SK-MEL-5 (cell line): ENCODE measurements at regions not wholly inside any gene's neighbourhood (a gene's known extent, or its start where the extent isn't known, plus 50 kb on each side); places are given as distances from the start of the nearest gene placed in this dataset.
"Not testable (repeated sequence)": the region's sequence is repeated elsewhere in the genome, so short reads cannot be mapped to it uniquely, and the experiment has no call there.

ENCODE experiments used
- DNase-seq: peaks from one replicate; pipeline ENCODE4 v3.0.0-alpha.2; 2016; ENCODE audit warnings: low read depth, low spot score
- in situ Hi-C: cut with HindIII; loops from 2 replicates; pipeline ENCODE4 v1.10.0; 2016; ENCODE audit warnings: low sequenced_read_pairs, high pct_unique_total_duplicates, low pct_unique_long_range_greater_than_20kb

DNA sequence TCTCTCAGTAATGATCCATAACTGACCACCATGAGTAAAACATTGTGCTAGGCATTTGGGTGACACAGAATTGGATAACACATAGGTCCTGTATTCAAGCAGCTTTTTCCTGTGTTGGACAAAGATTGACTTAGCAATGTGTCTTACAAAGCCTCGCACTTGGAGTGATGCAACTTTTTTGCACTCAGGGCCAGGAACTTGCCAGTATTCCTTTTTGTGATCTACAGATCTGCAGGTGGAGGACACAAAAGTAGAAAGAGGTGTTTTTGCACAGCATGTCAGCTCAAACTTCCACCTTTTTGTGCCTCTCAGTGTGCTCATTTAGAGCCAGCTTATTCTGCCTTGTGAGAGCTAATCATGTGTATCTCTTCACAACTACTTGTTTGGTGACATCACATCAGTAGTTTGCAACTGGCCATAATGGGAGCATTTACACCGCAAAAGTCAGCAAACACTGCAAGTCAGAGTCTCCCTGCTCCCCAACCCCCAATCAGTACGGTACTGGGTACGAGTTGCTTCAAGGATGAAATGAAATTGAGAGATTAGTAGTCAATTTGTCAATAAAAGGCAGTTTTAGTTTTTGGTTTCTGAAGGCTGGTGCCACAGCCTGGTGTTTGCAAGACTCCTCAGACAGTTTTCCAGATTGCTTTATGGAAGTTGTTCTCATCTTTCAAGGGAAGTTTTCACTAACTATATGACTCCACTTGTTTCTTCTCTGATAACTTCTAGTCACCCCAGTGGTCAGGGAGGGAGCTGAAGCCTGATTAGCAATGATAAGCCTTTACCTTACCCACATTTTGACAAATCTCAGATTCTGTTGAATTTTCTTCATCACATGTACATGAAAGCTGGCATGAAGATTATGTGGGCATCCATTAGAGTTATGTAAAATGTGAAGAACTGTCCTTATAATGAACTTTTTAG, 149.1 kb downstream of the PDCD6IP start:
- in situ Hi-C loops = no loop called here
- DNase-seq = no peak

GRCh38 chr3:33949074-33949473, 150.6 kb downstream of the PDCD6IP start:
- in situ Hi-C loops = no loop called here
- no peak for DNase-seq

- in situ Hi-C loops = no loop called here
- DNase-seq = peak; percentile 49
Measured at GRCh38 chr3:33954956-33955355, 156.5 kb downstream of the PDCD6IP start.

- in situ Hi-C loops = no loop called here
- no peak for DNase-seq
Measured at GRCh38 chr3:33956206-33956605, 157.8 kb downstream of the PDCD6IP start.

- in situ Hi-C loops = no loop called here
Measured at GRCh38 chr3:33956776-33957175, 158.3 kb downstream of the PDCD6IP start.

DNA sequence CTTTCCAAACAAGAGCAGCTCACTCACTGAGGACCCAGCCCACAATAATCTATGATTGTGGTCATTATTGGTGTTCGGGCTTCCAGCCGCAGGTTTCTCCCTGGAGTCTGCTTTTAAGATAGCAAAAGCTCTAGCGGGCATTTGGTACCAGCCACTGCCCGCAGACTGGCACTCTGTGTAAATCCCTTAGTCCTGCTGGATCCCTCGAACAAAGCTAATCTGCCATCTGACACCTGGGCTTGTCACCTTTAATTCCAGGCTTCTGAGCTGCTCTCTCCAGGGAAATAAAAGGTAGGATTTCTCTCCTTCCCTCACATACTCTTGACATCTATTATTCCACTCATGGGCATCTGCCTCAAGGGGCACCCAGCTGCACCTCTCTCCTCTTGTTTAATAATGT, 158.7 kb downstream of the PDCD6IP start:
- in situ Hi-C loops = no loop called here
- DNase-seq = no peak

More at GRCh38 chr3:33956776-33957175, 158.3 kb downstream of the PDCD6IP start:
- no peak for DNase-seq

DNA sequence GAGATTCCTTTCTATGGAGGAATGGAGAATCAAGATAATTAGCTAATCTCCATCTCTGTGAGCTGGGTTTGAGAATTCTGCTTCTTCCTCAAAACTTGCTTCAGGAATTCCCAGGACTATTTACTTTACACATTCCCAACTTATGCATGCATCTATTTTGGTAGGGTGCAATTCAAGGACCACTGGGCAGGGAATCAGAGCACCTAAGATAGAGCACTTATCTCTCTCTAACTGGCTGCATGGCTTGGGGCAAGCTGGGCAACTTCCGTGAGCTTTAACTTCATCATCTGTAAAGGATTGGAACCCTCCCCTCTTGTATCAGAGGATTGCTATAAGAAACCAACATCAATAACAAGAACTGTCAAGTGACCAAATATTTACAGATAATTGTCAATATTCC, 160.2 kb downstream of the PDCD6IP start:
- in situ Hi-C loops = no loop called here
- no peak for DNase-seq

DNA sequence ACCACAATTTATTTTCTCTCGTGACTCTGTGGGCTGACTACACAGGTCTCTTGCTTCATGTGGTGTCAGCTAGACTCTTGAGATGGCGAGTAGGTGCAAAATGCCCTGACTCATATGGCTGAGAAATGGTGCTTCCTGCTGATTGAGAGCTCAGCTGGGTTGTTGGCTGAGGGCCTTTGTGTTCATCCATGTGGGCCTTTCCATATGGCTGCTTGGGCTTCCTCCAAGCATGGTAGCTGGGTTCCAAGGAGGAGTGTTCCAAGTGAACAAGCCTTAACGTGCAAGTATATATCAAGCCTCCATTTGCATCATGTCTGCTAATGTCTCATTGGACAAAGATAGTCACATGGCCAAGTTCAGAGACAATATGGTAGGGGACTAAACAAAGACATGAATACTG, 164.0 kb downstream of the PDCD6IP start:
- DNase-seq = no peak
- in situ Hi-C loops = no loop called here

GRCh38 chr3:33970180-33970579, 171.8 kb downstream of the PDCD6IP start:
- in situ Hi-C loops, DNase-seq: not testable (repeated sequence)

DNA sequence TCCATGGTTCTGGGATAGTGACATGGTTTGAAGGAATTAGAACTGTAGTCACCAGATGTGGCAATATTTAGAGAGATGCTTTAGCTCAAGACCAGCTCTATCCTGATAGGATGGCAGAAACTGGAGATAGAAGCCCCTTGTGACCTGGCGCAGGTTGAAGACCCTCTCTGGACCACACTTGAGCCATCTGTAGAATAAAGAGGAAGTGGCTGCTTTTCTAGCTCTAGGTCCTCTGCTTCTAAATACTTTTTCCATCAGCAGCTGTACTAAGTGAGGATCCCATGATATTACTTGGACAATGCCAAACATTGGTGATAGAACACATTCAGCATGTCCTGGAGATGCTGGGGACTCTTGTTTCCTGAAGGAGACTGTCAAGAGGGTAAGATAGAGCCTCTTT, 172.6 kb downstream of the PDCD6IP start:
- no peak for DNase-seq
- in situ Hi-C loops = no loop called here

GRCh38 chr3:33975463-33975862, 177.0 kb downstream of the PDCD6IP start:
- DNase-seq = no peak
- in situ Hi-C loops = no loop called here

GRCh38 chr3:33977227-33977626, 178.8 kb downstream of the PDCD6IP start:
- in situ Hi-C loops = no loop called here

GRCh38 chr3:33980252-33980651, 181.8 kb downstream of the PDCD6IP start:
- in situ Hi-C loops = no loop called here
- peak; percentile 48 for DNase-seq

More at GRCh38 chr3:33977227-33977626, 178.8 kb downstream of the PDCD6IP start:
- DNase-seq = no peak

DNA sequence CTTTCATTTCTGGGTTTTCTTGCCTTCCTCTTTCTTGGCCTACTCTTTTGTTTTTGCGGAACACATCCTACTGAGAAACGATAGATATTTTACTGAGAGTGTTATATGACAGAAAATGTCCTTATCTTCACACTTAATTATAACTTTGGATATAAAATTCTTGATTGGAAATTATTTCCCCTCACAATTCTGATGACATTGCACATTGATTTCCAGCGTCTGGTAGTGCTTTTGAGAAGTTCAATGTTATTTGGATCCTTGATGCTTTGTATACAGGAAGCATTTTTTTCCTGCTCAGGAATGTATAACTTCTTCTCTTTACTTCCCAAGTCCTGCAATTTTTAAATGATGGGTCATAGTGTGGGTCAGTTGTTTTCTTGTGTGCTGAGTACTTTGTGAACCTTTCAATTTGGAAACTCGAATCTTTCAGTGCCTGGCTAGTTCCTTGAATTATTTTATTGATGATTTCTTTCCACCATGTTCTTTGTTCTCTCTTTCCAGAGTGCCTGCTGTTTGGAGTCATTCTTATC, 183.9 kb downstream of the PDCD6IP start:
- no peak for DNase-seq
- in situ Hi-C loops = no loop called here

DNA sequence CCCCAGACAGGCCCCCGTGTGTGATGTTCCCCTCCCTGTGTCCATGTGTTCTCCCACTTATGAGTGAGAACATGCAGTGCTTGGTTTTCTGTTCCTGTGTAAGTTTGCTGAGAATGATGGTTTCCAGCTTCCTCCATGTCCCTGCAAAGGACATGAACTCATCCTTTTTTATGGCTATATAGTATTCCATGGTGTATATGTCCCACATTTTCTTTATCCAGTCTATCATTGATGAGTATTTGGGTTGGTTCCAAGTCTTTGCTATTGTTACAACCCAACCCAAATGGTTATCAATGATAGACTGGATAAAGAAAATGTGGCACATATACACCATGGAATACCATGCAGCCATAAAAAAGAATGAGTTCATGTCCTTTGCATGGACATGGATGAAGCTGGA, 184.5 kb downstream of the PDCD6IP start:
- in situ Hi-C loops, DNase-seq: not testable (repeated sequence)

DNA sequence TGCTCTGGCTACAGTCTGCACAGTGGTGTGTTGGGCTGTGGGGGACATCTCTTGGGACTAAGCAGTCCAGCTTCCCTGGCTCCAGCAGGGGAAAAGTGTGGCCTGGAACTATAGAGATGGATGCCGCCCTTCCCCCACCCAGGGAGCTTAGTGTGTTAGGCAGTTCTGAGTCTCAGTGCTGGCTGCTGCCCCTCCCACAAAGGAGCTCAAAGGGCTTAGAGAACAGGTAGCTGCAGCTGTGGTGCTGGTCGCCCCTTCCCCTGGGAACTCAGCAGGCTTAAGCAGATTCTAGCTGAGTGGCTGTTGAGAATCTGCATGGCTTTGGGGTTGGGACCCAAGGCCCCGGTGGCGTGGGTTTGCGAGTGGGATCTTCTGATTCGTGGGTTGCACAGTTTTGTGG, 190.8 kb downstream of the PDCD6IP start:
- in situ Hi-C loops = no loop called here
- no peak for DNase-seq

- in situ Hi-C loops = no loop called here
Measured at GRCh38 chr3:33991673-33992072, 193.2 kb downstream of the PDCD6IP start.

GRCh38 chr3:33993631-33994030, 195.2 kb downstream of the PDCD6IP start:
- in situ Hi-C loops = no loop called here
- no peak for DNase-seq

More at GRCh38 chr3:33991673-33992072, 193.2 kb downstream of the PDCD6IP start:
- no peak for DNase-seq

DNA sequence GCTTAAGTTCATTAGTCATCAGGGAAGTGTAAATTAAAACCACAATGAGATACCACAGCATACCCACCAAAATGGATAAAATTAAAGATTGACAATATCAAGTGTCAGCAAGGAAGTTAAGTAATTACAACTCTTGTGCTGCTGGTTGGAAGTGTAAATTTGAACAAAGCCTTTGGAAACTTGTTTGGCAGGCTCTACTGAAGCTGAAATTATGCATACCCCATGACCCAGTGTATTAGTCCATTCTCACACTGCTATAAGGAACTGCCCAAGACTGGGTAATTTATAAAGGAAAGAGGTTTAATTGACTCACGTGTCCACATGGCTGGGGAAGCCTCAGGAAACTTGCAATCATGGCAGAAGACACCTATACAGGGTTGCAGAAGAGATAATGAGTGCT, 196.1 kb downstream of the PDCD6IP start:
- in situ Hi-C loops = no loop called here
- no peak for DNase-seq
